SK-N-SH (cell line): ENCODE measurements at regions not wholly inside any gene's neighbourhood (a gene's known extent, or its start where the extent isn't known, plus 50 kb on each side); places are given as distances from the start of the nearest gene placed in this dataset.

ENCODE experiments used
- CTCF ChIA-PET: fragments of 300-600, 350-600 bp; formaldehyde crosslinking; extraction: SDS; loops from one replicate; lab custom pipeline; 2021; lab: Yijun Ruan, JAX
- POLR2A ChIA-PET: fragments of 350-600 bp; sonication (Branson Sonifier 250); formaldehyde crosslinking; extraction: SDS; loops from one replicate; lab custom pipeline; 2020; ENCODE audit warnings: antibody characterized with exemption, inconsistent platforms; lab: Yijun Ruan, JAX
- DNase-seq: peaks from one replicate; pipeline ENCODE4 v3.0.0; 2012
- H2AFZ ChIP-seq: fragments of 200-600 bp; sonication (generic); 2 replicates; pipeline ENCODE4 v1.8.1; 2016; ENCODE audit warnings: antibody characterized with exemption, mild to moderate bottlenecking, low read depth
- H3F3A ChIP-seq: fragments of 200-600 bp; sonication (generic); replicated peaks from 2 replicates; pipeline ENCODE3; 2016; ENCODE audit warnings: antibody characterized with exemption, mild to moderate bottlenecking; ENCODE audit not compliant: insufficient read depth
- H3K27ac ChIP-seq, 2 experiments: fragments of 200-500 bp in 1 of 2; fragments of 200-600 bp in 1 of 2; sonication (Bioruptor generic) in 1 of 2; sonication (generic), shearing (Covaris generic) in 1 of 2; 2 replicates each; pipeline versions ENCODE4 v1.5.1 to v1.6.1; 2014 to 2016; ENCODE audit warnings: low read depth in 2 of 2, inconsistent platforms in 1 of 2, low read length in 1 of 2, mild to moderate bottlenecking in 1 of 2, mixed read lengths in 1 of 2
- H3K27me3 ChIP-seq: fragments of 200-600 bp; sonication (generic), shearing (Covaris generic); 2 replicates; pipeline ENCODE4 v1.6.1; 2016; ENCODE audit warnings: mixed run types; ENCODE audit not compliant: insufficient read depth
- H3K36me3 ChIP-seq, 2 experiments: fragments of 200-500 bp in 1 of 2; fragments of 200-600 bp in 1 of 2; sonication (Bioruptor generic) in 1 of 2; sonication (generic) in 1 of 2; replicated peaks in 1 of 2; 2 replicates each; pipeline versions ENCODE3 to v1.5.1; 2014 to 2016; ENCODE audit warnings: low read length in 1 of 2, mild to moderate bottlenecking in 1 of 2; ENCODE audit not compliant: insufficient read depth in 2 of 2, control insufficient read depth in 1 of 2
- H3K4me1 ChIP-seq, 2 experiments: fragments of 200-500 bp in 1 of 2; fragments of 200-600 bp in 1 of 2; sonication (Bioruptor generic) in 1 of 2; sonication (generic), shearing (Covaris generic) in 1 of 2; 2 replicates each; pipeline versions ENCODE4 v1.5.1 to v1.6.1; 2014 to 2016; ENCODE audit warnings: low read depth in 1 of 2, low read length in 1 of 2, mixed run types in 1 of 2; ENCODE audit not compliant: insufficient read depth in 2 of 2, control insufficient read depth in 1 of 2
- H3K4me2 ChIP-seq: fragments of 200-600 bp; sonication (generic), shearing (Covaris generic); 2 replicates; pipeline ENCODE4 v1.6.1; 2017; ENCODE audit warnings: mixed run types
- H3K4me3 ChIP-seq, 2 experiments: fragments of 200-500 bp in 1 of 2; fragments of 200-600 bp in 1 of 2; sonication (Bioruptor generic) in 1 of 2; sonication (generic), shearing (Covaris generic) in 1 of 2; 2 replicates each; pipeline versions ENCODE4 v1.5.1 to v1.8.1; 2014 to 2016; ENCODE audit warnings: low read depth in 2 of 2, inconsistent platforms in 1 of 2, low read length in 1 of 2, mild to moderate bottlenecking in 1 of 2, mixed read lengths in 1 of 2, moderate library complexity in 1 of 2
- H3K79me2 ChIP-seq: fragments of 200-600 bp; sonication (generic); 2 replicates; pipeline ENCODE4 v1.8.1; 2017; ENCODE audit warnings: mild to moderate bottlenecking; ENCODE audit not compliant: insufficient read depth
- H3K9ac ChIP-seq: fragments of 200-600 bp; sonication (generic); 2 replicates; pipeline ENCODE4 v1.6.1; 2017; ENCODE audit warnings: mixed run types
- H3K9me2 ChIP-seq: fragments of 200-600 bp; sonication (generic); 2 replicates; pipeline ENCODE4 v1.6.1; 2017; ENCODE audit warnings: mixed run types
- H3K9me3 ChIP-seq: fragments of 200-600 bp; sonication (generic); 2 replicates; pipeline ENCODE4 v1.6.1; 2017; ENCODE audit warnings: mixed run types, mild to moderate bottlenecking, moderate library complexity
- H4K20me1 ChIP-seq: fragments of 200-600 bp; sonication (generic); 2 replicates; pipeline ENCODE4 v1.6.1; 2017; ENCODE audit warnings: mild to moderate bottlenecking, mixed run types; ENCODE audit not compliant: insufficient read depth
- CTCF ChIP-seq: fragments of 200-600 bp; sonication (generic); IDR thresholded peaks from 2 replicates; pipeline ENCODE4 v1.6.1; 2017; ENCODE audit warnings: antibody characterized with exemption, mild to moderate bottlenecking, moderate library complexity
- FOSL2 ChIP-seq: IDR thresholded peaks from 2 replicates; pipeline ENCODE4 v1.4.0; 2012; ENCODE audit warnings: low read depth, mild to moderate bottlenecking, moderate library complexity, borderline replicate concordance
- GATA2 ChIP-seq: sonication (generic); formaldehyde crosslinking; IDR thresholded peaks from 2 replicates; pipeline ENCODE4 v1.5.0; 2020; ENCODE audit warnings: mild to moderate bottlenecking, missing genetic modification reagents
- MEF2A ChIP-seq: IDR thresholded peaks from 2 replicates; pipeline ENCODE4 v1.4.0; 2012; ENCODE audit warnings: low read depth, borderline replicate concordance
- NRF1 ChIP-seq: IDR thresholded peaks from 2 replicates; pipeline ENCODE4 v1.6.1; 2012; ENCODE audit warnings: low read depth, mild to moderate bottlenecking, low read length
- POLR2AphosphoS5 ChIP-seq: IDR thresholded peaks from 2 replicates; pipeline ENCODE4 v1.6.1; 2012; ENCODE audit warnings: low read depth, low read length
- RXRA ChIP-seq: IDR thresholded peaks from 2 replicates; pipeline ENCODE4 v1.4.0; 2012; ENCODE audit warnings: low read depth, mild to moderate bottlenecking, borderline replicate concordance
- SIN3A ChIP-seq: IDR thresholded peaks from 2 replicates; pipeline ENCODE4 v1.6.1; 2012; ENCODE audit warnings: low read depth, mild to moderate bottlenecking, low read length, moderate library complexity, borderline replicate concordance
- USF2 ChIP-seq: fragments of 150-350 bp; IDR thresholded peaks from 2 replicates; pipeline ENCODE4 v1.6.1; 2017; ENCODE audit warnings: antibody characterized with exemption, low read length, low read depth, borderline replicate concordance
- YY1 ChIP-seq: IDR thresholded peaks from 2 replicates; pipeline ENCODE4 v1.4.0; 2012; ENCODE audit warnings: low read depth, mild to moderate bottlenecking
- WGBS: methylation state at CpG from one replicate; pipeline ENCODE4 v1.1.6; 2017; ENCODE audit warnings: low lambda C conversion rate; 5-methylcytosine and 5-hydroxymethylcytosine counted together

- TF ChIP-seq FOSL2 = no peak
- TF ChIP-seq RXRA = no peak
- TF ChIP-seq NRF1 = no peak
- TF ChIP-seq SIN3A = no peak
- no peak for TF ChIP-seq CTCF
- no peak for TF ChIP-seq USF2
Observed at GRCh38 chr2:150647943-150648342, 160.5 kb upstream of the RND3 start (continued).

GRCh38 chr2:150646746-150647145, 159.3 kb upstream of the RND3 start:
- Histone ChIP-seq H4K20me1 (no peaks in the 10 kb centered on the region), H3K9me2 (no peaks in the 10 kb centered on the region), H3K9me3 (no peaks in the 10 kb centered on the region), H3K27ac (no peak overlapping the region), H2AFZ (no peak overlapping the region), H3K27me3 (no peaks in the 10 kb centered on the region), H3K4me1 (peaks cover 0 to 8% of the 10 kb centered on the region in 2 experiments; a peak in 1 of 4 replicates), H3K9ac (no peak overlapping the region), H3K4me2 (no peak overlapping the region), H3K36me3 (no peaks in the 10 kb centered on the region), H3K79me2 (no peaks in the 10 kb centered on the region), H3F3A (peaks cover 16% of the 10 kb centered on the region), H3K4me3 (no peak overlapping the region)
- ChIA-PET POLR2A (no interaction called here), CTCF (no interaction called here)
- 80% methylated on average over 4 of the region's 4 CpGs for WGBS
- no peak for DNase-seq
- TF ChIP-seq SIN3A (no peak), USF2 (no peak), POLR2AphosphoS5 (no peak), MEF2A (no peak), YY1 (no peak), GATA2 (CRISPR knock-in tag) (no peak)
